ENCODE measurements at regions not wholly inside any gene's neighbourhood (a gene's known extent, or its start where the extent isn't known, plus 50 kb on each side); places are given as distances from the start of the nearest gene placed in this dataset.

- DNase-seq: no peak
- in situ Hi-C loops (cut with HindIII; ENCODE audit: low pct_ligation_motif_present, low pct_unique_long_range_greater_than_20kb, low sequenced_read_pairs): no loop called here
These were observed 344.6 kb upstream of the ACVR2A start for GRCh38 chr2:147500229-147500628.

GRCh38 chr2:147499785-147500184 lies 345.0 kb upstream of the ACVR2A start:
- peak; percentile 58 for DNase-seq
- in situ Hi-C loops (cut with HindIII; ENCODE audit: low pct_ligation_motif_present, low pct_unique_long_range_greater_than_20kb, low sequenced_read_pairs): no loop called here

- in situ Hi-C loops (cut with HindIII; ENCODE audit: low pct_ligation_motif_present, low pct_unique_long_range_greater_than_20kb, low sequenced_read_pairs): no loop called here
- no peak for DNase-seq
These were observed 349.1 kb upstream of the ACVR2A start for GRCh38 chr2:147495734-147496133.

- in situ Hi-C loops (cut with HindIII; ENCODE audit: low pct_ligation_motif_present, low pct_unique_long_range_greater_than_20kb, low sequenced_read_pairs): no loop called here
- no peak for DNase-seq
These were observed 352.4 kb upstream of the ACVR2A start for GRCh38 chr2:147492471-147492870.

GRCh38 chr2:147491506-147491905 lies 353.3 kb upstream of the ACVR2A start:
- in situ Hi-C loops (cut with HindIII; ENCODE audit: low pct_ligation_motif_present, low pct_unique_long_range_greater_than_20kb, low sequenced_read_pairs): no loop called here
- DNase-seq: no peak

- DNase-seq: no peak
- in situ Hi-C loops (cut with HindIII; ENCODE audit: low pct_ligation_motif_present, low pct_unique_long_range_greater_than_20kb, low sequenced_read_pairs): no loop called here
These were observed 354.2 kb upstream of the ACVR2A start for GRCh38 chr2:147490401-147491261.

- in situ Hi-C loops (cut with HindIII; ENCODE audit: low pct_ligation_motif_present, low pct_unique_long_range_greater_than_20kb, low sequenced_read_pairs): no loop called here
- DNase-seq: no peak
These were observed 356.4 kb upstream of the ACVR2A start for GRCh38 chr2:147488472-147488871.

GRCh38 chr2:147487978-147488289 lies 356.9 kb upstream of the ACVR2A start:
- no peak for DNase-seq
- in situ Hi-C loops (cut with HindIII; ENCODE audit: low pct_ligation_motif_present, low pct_unique_long_range_greater_than_20kb, low sequenced_read_pairs): no loop called here

GRCh38 chr2:147487286-147487977 lies 357.4 kb upstream of the ACVR2A start:
- in situ Hi-C loops (cut with HindIII; ENCODE audit: low pct_ligation_motif_present, low pct_unique_long_range_greater_than_20kb, low sequenced_read_pairs): no loop called here

GRCh38 chr2:147485210-147485851 lies 359.5 kb upstream of the ACVR2A start:
- in situ Hi-C loops (cut with HindIII; ENCODE audit: low pct_ligation_motif_present, low pct_unique_long_range_greater_than_20kb, low sequenced_read_pairs): no loop called here
- DNase-seq: no peak

More at GRCh38 chr2:147487286-147487977, 357.4 kb upstream of the ACVR2A start:
- no peak for DNase-seq

GRCh38 chr2:147483911-147484310 lies 360.9 kb upstream of the ACVR2A start:
- in situ Hi-C loops (cut with HindIII; ENCODE audit: low pct_ligation_motif_present, low pct_unique_long_range_greater_than_20kb, low sequenced_read_pairs): no loop called here
- DNase-seq: no peak

GRCh38 chr2:147482916-147483669 lies 361.7 kb upstream of the ACVR2A start:
- no peak for DNase-seq
- in situ Hi-C loops (cut with HindIII; ENCODE audit: low pct_ligation_motif_present, low pct_unique_long_range_greater_than_20kb, low sequenced_read_pairs): no loop called here

GRCh38 chr2:147482111-147482895 lies 362.5 kb upstream of the ACVR2A start:
- no peak for DNase-seq
- in situ Hi-C loops (cut with HindIII; ENCODE audit: low pct_ligation_motif_present, low pct_unique_long_range_greater_than_20kb, low sequenced_read_pairs): no loop called here

- in situ Hi-C loops (cut with HindIII; ENCODE audit: low pct_ligation_motif_present, low pct_unique_long_range_greater_than_20kb, low sequenced_read_pairs): no loop called here
- DNase-seq: no peak
These were observed 365.5 kb upstream of the ACVR2A start for GRCh38 chr2:147479358-147479757.

GRCh38 chr2:147473075-147473474 lies 371.8 kb upstream of the ACVR2A start:
- in situ Hi-C loops (cut with HindIII; ENCODE audit: low pct_ligation_motif_present, low pct_unique_long_range_greater_than_20kb, low sequenced_read_pairs): no loop called here
- no peak for DNase-seq

- in situ Hi-C loops (cut with HindIII; ENCODE audit: low pct_ligation_motif_present, low pct_unique_long_range_greater_than_20kb, low sequenced_read_pairs): no loop called here
- DNase-seq: no peak
These were observed 373.7 kb upstream of the ACVR2A start for GRCh38 chr2:147471126-147471525.

- in situ Hi-C loops (cut with HindIII; ENCODE audit: low pct_ligation_motif_present, low pct_unique_long_range_greater_than_20kb, low sequenced_read_pairs): no loop called here
- no peak for DNase-seq
These were observed 375.4 kb upstream of the ACVR2A start for GRCh38 chr2:147469471-147469870.

- no peak for DNase-seq
- in situ Hi-C loops (cut with HindIII; ENCODE audit: low pct_ligation_motif_present, low pct_unique_long_range_greater_than_20kb, low sequenced_read_pairs): no loop called here
These were observed 375.9 kb upstream of the ACVR2A start for GRCh38 chr2:147468963-147469362.
